ENCODE measurements at regions not wholly inside any gene's neighbourhood (a gene's known extent, or its start where the extent isn't known, plus 50 kb on each side); places are given as distances from the start of the nearest gene placed in this dataset.

GRCh38 chr3:193879099-193879863 is 256.7 kb upstream of the HES1 start:
- DNase-seq: no peak

- no peak for DNase-seq
These were observed 256.1 kb upstream of the HES1 start for GRCh38 chr3:193879864-193880242.

GRCh38 chr3:193882091-193882490 is 253.9 kb upstream of the HES1 start:
- DNase-seq: no peak

DNA sequence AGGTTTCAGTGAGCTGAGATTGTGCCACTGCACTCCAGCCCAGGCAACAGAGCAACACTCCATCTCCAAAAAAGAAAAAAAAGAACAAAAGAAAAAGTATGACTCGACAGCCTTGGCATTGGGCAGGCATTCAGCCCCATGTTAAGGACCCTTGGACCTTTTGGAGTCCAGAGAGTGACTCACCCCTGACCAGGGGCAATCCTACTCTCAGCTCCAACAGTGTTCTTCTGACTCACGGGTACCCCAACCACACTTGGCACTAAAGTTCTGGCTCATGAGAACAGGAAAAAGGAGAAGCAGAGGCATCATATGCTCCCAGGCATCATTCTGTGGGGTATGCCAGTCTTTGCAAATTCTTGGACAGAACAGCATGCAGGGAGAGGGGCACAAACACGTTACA is 252.4 kb upstream of the HES1 start:
- no peak for DNase-seq

DNA sequence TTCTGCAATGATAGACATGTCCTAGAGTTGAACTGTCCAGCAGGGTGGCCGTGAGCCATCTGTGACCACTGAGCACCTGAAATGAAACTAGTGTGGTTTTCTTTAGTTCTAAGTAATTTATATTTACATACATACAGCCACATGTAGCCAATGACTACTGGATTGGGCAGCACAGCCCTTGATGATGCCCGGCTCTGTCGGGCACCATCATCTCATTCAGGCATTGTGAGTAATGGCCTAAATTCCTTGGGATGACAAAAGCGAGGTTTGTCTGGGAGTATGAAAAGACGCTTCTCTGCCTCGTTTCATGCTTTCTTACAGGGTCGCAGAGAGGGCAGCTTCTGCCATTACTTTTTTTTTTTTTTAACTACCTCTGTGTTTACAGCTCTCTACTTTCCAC is 251.9 kb upstream of the HES1 start:
- no peak for DNase-seq

DNA sequence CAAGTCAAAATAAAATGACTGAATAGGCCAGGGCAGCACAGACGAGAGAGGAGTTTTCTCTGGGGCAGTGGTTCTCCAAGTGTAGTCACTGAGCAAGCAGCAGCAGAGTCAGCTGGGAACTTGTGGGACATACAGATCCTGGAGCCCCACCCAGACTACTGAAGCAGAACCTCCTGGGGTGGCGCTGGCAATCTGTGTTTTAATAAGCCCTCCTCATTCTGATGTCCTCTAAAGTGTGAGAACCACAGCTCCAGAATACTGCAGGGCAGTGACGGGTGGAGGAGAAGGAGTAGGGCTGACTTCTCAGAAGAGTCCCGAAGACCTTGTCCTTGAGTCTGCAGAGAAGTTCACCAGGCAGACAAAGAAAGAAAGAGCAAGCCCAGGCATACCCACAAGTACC is 251.3 kb upstream of the HES1 start:
- DNase-seq: no peak

GRCh38 chr3:193885832-193886231 is 250.1 kb upstream of the HES1 start:
- no peak for DNase-seq

DNA sequence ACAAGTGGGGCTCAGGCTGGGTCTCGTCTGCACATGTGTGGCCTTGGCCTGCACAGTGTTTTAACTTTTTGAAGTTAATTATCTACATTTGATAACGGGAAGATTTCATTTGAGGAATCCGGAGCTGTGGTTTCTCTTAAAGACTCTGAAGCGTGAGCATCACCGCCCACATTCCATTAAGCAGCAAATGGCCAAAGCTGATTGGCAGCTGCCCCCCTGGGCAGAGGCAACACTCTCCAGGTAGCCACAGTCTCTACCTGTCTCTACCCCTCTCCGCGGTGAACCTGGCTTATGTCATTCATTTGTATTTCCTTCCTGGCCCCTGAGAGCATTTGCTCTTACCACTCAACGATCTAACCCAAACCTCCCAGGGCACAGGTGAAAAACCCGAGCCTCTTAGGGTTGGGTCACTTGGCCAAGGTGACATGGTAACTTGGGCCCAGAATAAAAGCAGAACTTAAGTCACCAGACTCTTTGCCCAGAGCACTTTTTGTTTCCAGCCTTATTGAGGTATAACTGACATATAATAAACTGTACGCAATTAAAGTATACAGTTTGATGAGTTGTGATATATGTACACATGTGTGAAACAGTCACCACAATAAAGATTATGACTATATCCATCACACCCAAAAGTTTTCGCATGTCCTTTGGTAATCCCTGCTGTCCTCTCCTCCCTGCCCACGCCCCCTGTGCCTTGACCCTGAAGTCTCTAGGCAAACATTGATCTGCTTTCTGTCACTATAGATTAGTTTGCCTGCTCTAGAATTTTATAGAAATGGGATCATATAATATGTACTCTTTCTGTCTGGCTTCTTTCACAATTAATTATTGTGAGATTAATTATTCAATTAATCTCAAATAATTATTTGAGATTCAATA is 245.7 kb upstream of the HES1 start:
- DNase-seq: no peak

GRCh38 chr3:193894121-193894863 is 241.7 kb upstream of the HES1 start:
- DNase-seq: no peak

- no peak for DNase-seq
These were observed 240.5 kb upstream of the HES1 start for GRCh38 chr3:193895409-193895808.

- no peak for DNase-seq
These were observed 239.5 kb upstream of the HES1 start for GRCh38 chr3:193896419-193896818.

GRCh38 chr3:193897288-193897687 is 238.7 kb upstream of the HES1 start:
- no peak for DNase-seq

DNA sequence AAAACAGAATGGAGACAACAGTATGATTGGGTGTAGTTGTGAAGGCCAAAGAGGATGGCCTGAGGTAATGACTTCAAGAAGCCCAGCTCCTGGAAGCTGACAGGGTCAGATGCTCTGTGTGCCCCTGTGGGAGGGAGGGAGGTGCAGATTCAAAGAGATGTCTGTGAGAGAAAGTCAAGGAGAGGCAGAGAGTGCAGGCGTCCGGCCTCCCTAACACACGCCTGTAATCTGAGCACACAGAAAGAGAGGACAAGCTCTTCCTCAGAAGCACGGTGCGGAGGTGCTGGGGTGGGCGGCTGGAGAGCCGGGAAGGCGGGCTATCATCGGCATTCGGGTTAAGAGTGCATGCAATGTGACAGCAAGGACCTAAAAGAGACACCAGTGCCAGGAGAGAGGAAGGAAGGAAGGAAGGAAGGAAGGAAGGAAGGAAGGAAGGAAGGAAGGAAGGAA is 238.2 kb upstream of the HES1 start:
- no peak for DNase-seq

GRCh38 chr3:193899001-193899400 is 236.9 kb upstream of the HES1 start:
- no peak for DNase-seq

DNA sequence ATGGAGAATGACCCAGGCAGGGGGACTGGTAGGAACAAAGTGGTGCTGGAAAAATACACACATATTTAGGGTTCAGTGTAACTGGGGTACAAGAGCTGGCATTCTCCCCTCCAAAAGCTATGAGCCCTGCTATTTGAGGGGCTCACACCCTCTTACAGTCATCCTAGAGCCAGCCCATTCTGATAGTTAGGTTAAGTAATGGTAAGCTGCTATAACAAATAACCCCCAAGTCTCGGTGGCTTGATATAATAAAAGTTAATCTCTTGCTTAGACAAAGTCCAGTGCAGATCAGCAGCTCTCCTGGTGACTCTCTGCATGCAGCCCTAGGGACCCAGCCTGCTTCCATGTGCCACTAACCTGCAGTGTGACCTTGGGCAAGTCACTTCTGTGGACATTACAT is 234.9 kb upstream of the HES1 start:
- DNase-seq: no peak

DNA sequence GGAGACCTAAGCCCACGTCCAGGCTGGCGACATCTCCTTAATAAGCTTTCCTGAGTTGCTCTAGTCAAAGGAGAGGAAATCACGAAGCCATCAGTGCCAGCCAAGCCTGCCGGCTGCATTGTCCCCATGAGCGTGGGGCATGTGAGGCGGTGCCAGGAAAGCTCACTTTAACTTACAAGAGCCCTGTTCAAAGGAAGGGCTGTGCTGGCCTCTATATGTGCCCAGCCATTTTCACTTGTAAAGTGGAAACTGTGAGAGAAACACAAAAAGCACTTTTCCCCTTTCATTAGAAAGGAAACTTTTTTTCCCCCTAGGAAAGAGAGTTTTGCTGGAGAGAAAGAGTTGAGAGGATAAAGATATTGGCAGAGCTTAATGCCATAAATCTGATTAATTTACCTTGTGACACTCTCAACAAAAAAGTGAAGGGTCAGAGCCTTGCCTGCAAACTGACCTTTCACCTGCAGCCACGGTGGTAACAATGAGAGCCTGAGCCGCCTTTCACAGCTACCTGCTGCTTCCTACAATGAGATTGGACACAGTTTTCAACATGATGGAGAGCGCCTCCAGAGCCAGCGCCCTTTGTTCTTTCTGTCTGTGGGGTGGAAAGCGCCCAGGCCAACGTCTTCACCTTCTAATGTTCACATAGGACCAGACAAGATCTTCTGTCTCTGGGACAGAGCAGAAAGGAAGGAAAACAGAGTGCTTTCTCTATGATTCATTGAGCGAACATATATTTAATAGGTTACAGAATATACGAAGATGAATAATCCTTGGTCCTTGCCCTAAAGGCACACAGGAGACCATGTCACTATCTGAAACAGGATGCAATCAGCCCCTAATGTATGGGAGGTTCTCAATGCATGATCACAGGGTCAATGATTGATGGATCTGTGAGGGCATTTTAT is 233.1 kb upstream of the HES1 start:
- no peak for DNase-seq

GRCh38 chr3:193903512-193903817 is 232.5 kb upstream of the HES1 start:
- DNase-seq: no peak

GRCh38 chr3:193903966-193904365 is 232.0 kb upstream of the HES1 start:
- no peak for DNase-seq

GRCh38 chr3:193905541-193906396 is 230.2 kb upstream of the HES1 start:
- DNase-seq: no peak

DNA sequence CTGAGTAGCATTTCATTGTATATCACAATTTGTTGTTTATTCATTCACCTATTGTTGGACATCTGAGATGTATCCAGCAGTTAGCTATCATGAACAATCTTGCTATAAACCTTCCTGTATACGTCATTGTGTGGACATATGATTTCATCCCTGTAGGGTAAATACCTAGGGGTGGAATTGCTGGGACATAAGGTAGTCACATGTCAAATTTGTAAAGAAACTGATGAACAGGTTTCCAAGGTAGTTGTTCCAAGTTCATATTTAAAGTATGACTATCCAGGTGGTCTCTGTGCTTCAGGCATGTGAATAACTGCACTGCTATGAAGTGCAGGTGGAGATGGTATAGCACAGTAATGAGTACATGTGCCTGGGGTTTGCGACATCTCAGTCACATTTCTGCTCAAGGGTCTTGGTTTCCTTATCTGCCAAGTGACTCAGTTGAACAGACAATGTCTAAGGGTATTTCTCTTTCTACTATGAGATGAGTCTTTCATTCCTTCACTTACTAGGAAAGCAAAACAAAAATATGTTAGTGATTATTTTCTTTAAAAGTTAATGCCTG is 229.0 kb upstream of the HES1 start:
- no peak for DNase-seq

- no peak for DNase-seq
These were observed 227.7 kb upstream of the HES1 start for GRCh38 chr3:193908181-193908744.
